Right cardiac atrium (tissue), 5 donors: ENCODE measurements at regions not wholly inside any gene's neighbourhood (a gene's known extent, or its start where the extent isn't known, plus 50 kb on each side); places are given as distances from the start of the nearest gene placed in this dataset.

Experiments
- ATAC-seq, 2 donors: fragments of 200-7000 bp; cut with Tn5 transposase; one replicate each; pipeline versions ENCODE4 v1.8.0 to v1.9.1; 2020; ENCODE audit warnings: moderate library complexity in 2 of 2, mild to moderate bottlenecking in 1 of 2
- DNase-seq, 3 donors: peaks; one replicate each; pipeline ENCODE4 v3.0.0-alpha.2; 2020
- H3K27ac ChIP-seq: one replicate; pipeline ENCODE4 v1.5.1; 2013; ENCODE audit warnings: mild to moderate bottlenecking, low read length, control low read depth, moderate library complexity
- H3K27me3 ChIP-seq: one replicate; pipeline ENCODE4 v1.6.1; 2013; ENCODE audit not compliant: control insufficient read depth, insufficient read depth
- H3K4me1 ChIP-seq: one replicate; pipeline ENCODE4 v1.6.1; 2013; ENCODE audit warnings: low read length; ENCODE audit not compliant: control insufficient read depth, insufficient read depth
- H3K4me3 ChIP-seq: one replicate; pipeline ENCODE4 v1.5.1; 2013; ENCODE audit warnings: low read length, control low read depth
- H3K9me3 ChIP-seq: one replicate; pipeline ENCODE4 v1.6.1; 2013; ENCODE audit warnings: low read length; ENCODE audit not compliant: control insufficient read depth
- WGBS: extraction: QIAGEN DNeasy Blood & Tissue Kit; methylation state at CpG from one replicate; pipeline ENCODE4 v1.1.7; 2013; 5-methylcytosine and 5-hydroxymethylcytosine counted together
- intact Hi-C, 4 donors: fragments of 100-400 bp; cut with DNase I; formaldehyde crosslinking; loops; one replicate each; pipeline versions ENCODE4 v1.11.0 to v1.14.0; 2022 to 2023
- donor health status: healthy with polysubstance abuse.
- donor health status: DM: no; HTN: yes; CAD: no.
- donor health status: DM: no; HTN: no; CAD: no.
- donor health status: DM: no; HTN: yes; CAD: no; lungs with severe emphysema.
- donor health status: DM: yes; HTN: yes; CAD: no.

DNA sequence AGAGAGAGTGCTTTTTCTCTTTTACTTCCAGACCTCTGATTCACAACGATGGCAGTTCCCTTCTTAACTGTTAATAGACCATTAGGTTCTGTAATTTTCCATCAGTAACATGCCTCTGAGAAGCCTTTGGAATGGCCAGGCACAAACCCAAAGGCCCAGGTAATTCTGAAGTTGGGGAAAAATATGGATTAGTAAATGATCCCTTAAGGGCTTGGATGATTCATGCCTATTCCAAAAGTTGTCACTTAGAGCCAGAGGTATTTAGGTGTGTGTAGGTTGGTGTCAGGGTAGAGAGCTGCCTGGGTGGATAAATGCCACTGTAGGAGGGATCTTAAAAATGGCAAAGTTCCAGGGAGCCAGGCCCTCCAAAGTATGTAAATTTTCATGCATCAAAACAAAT lies 228.8 kb downstream of the PLK2 start:
- H3K27ac ChIP-seq, result no peak overlapping the region
- intact Hi-C loops, result no loop called here
- DNase-seq, result no peak

DNA sequence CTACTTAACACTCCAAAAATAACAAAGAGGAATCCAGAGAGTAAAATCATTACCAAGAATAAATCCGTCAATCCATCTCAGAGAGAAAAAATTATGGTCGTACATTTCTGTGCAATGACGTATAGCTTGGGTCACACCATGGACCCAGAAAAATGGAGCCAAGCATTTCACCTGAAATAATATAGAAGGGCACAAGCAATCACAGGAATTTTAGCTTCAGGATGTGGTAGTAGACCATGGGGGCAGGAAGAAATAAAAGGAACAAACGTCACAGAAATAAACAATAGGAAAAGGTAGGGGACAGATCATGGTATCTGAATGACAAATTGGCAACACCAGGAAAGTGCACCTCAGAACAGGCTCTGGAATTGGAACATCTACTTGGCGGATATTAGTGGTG lies 231.0 kb downstream of the PLK2 start:
- Histone ChIP-seq H3K4me1 (peaks cover 2% of the 10 kb centered on the region), H3K27ac (no peak overlapping the region), H3K27me3 (no peaks in the 10 kb centered on the region), H3K9me3 (no peaks in the 10 kb centered on the region), H3K4me3 (no peak overlapping the region)
- ATAC-seq, result no peak
- intact Hi-C loops, result no loop called here
- no peak for DNase-seq
- 73% methylated on average over 5 of the region's 5 CpGs for WGBS

More for the DNA sequence above, 228.8 kb downstream of the PLK2 start:
- Histone ChIP-seq H3K4me1 (no peaks in the 10 kb centered on the region), H3K27me3 (no peaks in the 10 kb centered on the region), H3K4me3 (no peak overlapping the region), H3K9me3 (no peaks in the 10 kb centered on the region)
- ATAC-seq, result no peak
- 19% methylated on average over 1 of the region's 1 CpG for WGBS

DNA sequence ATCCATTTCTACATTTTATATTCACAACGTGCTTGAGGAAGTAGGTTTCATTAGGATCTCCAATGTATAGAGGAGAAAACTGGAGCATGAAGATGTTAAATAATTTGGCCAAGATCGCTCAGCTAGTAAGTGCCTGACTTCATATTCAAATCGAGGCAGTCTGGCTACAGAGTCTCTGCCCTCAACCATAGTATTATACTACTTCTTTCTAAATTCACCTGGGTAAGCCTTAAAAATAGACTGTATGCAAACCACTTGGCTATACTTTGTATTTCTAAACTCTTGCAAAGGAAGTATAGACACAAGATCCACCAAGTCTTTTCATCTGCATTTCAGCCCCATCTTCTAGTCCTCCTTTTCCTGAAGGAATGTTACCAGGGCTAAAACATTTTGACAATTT lies 232.0 kb downstream of the PLK2 start:
- Histone ChIP-seq H3K4me1 (peaks cover 2% of the 10 kb centered on the region), H3K9me3 (no peaks in the 10 kb centered on the region), H3K4me3 (no peak overlapping the region), H3K27ac (no peak overlapping the region), H3K27me3 (no peaks in the 10 kb centered on the region)
- intact Hi-C loops, result no loop called here
- DNase-seq, result no peak
- 86% methylated on average over 3 of the region's 3 CpGs for WGBS
- no peak for ATAC-seq

DNA sequence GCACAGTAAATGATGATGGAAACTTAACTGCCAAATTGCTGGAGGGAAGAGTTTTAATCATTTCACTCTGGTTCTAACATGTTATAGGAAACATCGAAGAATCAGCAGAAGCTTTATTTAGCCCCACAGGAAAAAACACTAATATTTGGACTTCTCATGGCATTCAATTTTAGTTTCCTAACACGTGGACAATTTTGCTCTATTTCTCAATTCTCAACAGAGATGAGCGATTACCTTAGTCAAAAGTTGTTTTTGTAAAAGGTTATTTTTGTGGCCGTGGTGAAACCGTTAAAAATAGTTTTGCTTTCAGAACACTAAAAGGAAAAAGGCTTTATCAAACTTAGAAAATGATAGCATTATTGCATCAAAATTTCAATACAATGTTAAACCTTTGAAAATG lies 235.2 kb downstream of the PLK2 start:
- Histone ChIP-seq H3K9me3 (no peaks in the 10 kb centered on the region), H3K27ac (no peak overlapping the region), H3K27me3 (no peaks in the 10 kb centered on the region), H3K4me3 (peak overlapping the region; percentile 10), H3K4me1 (peaks cover 2% of the 10 kb centered on the region)
- ATAC-seq (no peak), DNase-seq (no peak)
- intact Hi-C loops, result no loop called here
- WGBS, result 37% methylated on average over 5 of the region's 5 CpGs

DNA sequence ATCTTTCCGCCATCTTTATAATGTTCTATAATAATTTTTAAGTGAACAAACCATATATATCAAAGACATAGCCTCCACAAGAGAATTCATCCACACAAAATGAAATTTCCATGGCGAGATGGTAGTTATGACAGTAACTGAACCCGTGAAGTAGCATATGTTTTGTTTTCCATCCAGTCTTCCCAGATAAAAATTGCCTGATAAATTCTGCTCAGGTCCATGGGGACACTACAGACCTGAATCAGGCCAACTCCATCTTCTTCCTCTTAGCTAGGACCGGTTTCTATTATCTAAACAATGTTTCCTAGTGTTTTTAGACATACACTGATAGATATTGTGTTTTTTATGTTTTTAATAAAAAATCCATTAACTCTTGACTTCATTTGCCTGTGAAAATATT lies 235.7 kb downstream of the PLK2 start:
- 57% methylated on average over 4 of the region's 4 CpGs for WGBS
- H3K27me3 ChIP-seq, result no peaks in the 10 kb centered on the region
- no peak for DNase-seq
- no peaks in the 10 kb centered on the region for H3K9me3 ChIP-seq
- H3K27ac ChIP-seq, result no peak overlapping the region
- no peak for ATAC-seq
- intact Hi-C loops, result no loop called here
- no peak overlapping the region for H3K4me3 ChIP-seq
- peaks cover 2% of the 10 kb centered on the region for H3K4me1 ChIP-seq

DNA sequence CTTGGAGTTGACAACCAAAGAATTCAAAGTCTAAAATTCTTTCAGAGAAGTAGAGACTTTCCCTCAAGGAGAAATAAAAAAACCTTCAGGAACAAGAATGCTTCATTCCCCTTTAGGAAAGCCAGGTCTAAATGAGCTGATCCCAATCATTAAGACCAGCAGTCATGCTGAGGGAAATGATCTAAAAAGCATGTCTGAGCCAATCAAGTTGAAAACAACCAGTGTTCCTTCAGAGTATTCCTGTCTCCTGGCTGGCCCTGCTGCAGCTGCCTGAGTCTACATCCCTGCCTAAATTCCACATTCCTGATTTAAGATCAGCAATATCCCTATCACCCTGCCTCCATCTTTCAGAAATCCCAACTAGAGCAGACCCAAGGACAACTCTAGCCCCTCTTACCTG lies 244.5 kb downstream of the PLK2 start:
- no peak for ATAC-seq
- Histone ChIP-seq H3K27me3 (no peaks in the 10 kb centered on the region), H3K9me3 (no peaks in the 10 kb centered on the region), H3K4me1 (no peaks in the 10 kb centered on the region), H3K4me3 (no peak overlapping the region), H3K27ac (no peak overlapping the region)
- intact Hi-C loops, result no loop called here
- DNase-seq, result no peak

DNA sequence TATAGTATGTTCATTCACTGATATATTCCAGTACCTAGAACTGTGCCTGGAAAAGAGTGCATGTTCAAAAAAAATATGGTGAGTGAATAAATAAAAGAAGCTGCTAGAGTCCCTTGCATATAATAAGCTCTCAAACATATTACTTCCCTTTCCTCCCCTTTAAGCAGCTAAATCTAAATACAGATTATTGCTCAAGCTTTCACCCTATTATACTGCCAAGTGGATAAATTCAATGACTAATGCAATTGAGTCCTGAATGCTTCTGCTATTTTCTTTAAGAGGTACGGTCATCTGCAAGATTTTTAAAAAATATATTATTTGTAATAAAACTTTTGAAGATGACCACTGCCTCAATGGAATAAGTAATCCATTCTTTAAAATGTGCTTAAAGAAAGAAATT lies 248.4 kb downstream of the PLK2 start:
- DNase-seq (no peak), ATAC-seq (no peak)
- intact Hi-C loops, result no loop called here

DNA sequence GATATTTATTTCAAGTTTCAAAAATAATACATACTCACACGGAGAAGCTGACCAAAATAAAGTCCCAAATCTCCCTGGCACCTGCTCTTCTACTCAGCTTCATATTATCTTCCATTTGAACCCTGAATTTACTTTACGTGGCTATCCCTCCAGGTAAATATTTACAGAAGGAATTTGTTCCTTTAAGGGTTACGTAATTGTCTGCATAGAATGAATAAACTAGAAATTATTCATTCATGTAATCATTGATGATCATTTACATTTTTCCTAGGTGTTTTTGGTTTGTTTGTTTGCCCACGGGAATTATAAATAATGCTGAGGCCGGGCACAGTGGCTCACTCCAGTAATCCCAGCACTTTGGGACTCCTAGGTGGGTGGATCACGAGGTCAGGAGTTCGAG lies 251.2 kb downstream of the PLK2 start:
- WGBS, result 90% methylated on average over 7 of the region's 7 CpGs
- H3K4me3 ChIP-seq, result no peak overlapping the region
- ATAC-seq, result no peak
- H3K27ac ChIP-seq, result no peak overlapping the region
- H3K27me3 ChIP-seq, result no peaks in the 10 kb centered on the region
- intact Hi-C loops, result no loop called here
- no peaks in the 10 kb centered on the region for H3K4me1 ChIP-seq
- DNase-seq, result no peak
- H3K9me3 ChIP-seq, result no peaks in the 10 kb centered on the region

More for the DNA sequence above, 248.4 kb downstream of the PLK2 start:
- no peaks in the 10 kb centered on the region for H3K9me3 ChIP-seq
- no peak overlapping the region for H3K4me3 ChIP-seq
- H3K27ac ChIP-seq, result no peak overlapping the region
- 88% methylated on average over 1 of the region's 1 CpG for WGBS
- no peaks in the 10 kb centered on the region for H3K4me1 ChIP-seq
- no peaks in the 10 kb centered on the region for H3K27me3 ChIP-seq

DNA sequence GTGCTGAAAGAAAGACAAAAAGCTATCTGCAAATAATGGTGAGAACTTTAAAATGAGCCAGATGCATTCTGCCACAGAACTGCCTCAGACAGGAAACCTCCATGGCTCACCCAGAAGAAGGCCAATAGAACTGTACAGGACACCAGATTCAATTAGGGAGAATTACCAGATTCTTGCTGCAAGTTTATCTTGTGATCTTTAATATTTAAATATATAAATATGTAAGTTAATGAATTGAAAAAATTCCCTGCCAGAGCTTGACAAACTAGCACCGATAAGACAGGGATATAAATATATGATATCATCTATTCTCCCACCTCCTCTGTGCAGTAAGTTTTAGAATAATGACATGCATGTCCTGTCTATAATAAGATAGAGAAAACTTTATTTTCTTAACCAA lies 252.8 kb downstream of the PLK2 start:
- no peak for DNase-seq
- Histone ChIP-seq H3K27me3 (no peaks in the 10 kb centered on the region), H3K4me3 (no peak overlapping the region), H3K27ac (no peak overlapping the region), H3K9me3 (no peaks in the 10 kb centered on the region), H3K4me1 (no peaks in the 10 kb centered on the region)
- intact Hi-C loops, result no loop called here
- 19% methylated on average over 1 of the region's 1 CpG for WGBS
- ATAC-seq, result no peak

DNA sequence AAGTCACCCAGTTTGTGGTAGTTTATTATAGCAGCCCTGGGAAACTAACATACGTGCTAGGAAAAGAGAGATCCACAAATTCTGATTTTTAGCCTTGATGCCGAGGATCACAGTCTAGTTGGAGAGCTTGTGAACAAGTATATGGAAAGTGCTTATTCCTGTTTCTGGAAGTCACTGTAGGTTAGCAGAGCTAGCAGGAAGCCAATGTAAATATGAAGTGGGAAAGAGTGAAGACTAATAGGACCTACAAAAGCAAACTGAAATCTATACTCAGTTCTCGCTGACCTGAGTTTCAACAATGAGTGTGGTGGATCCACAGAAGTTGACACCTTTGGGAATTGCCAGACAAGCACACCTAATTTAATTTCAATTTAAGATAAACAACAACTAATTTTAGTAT lies 254.9 kb downstream of the PLK2 start:
- Histone ChIP-seq H3K4me3 (no peak overlapping the region), H3K27ac (no peak overlapping the region), H3K4me1 (no peaks in the 10 kb centered on the region), H3K27me3 (no peaks in the 10 kb centered on the region), H3K9me3 (no peaks in the 10 kb centered on the region)
- 90% methylated on average over 3 of the region's 3 CpGs for WGBS
- ATAC-seq (no peak), DNase-seq (no peak)
- intact Hi-C loops, result no loop called here

DNA sequence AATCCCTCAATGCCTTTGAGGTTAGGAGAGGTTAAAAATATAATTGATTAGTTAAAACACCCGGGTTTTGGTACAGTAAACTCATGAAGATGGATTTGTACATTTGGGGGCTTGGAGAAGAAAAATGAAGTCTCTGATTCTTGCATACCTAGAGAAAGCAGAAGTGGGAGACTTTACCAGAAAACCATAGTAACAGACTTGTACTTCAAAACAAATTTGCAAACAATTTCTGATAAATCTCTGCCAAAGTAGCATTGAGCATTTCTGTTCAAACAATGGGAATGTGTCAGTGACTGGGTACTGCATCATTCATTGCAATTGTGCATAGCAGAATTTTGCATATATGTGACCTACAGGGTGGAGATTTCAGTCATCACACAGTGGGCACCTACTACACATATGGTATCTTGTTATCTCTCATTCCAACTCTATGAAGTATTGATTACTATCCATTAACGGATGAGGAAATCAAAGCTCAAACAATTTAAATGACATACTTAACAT lies 256.9 kb downstream of the PLK2 start:
- Histone ChIP-seq H3K9me3 (no peaks in the 10 kb centered on the region), H3K4me3 (no peak overlapping the region), H3K27me3 (no peaks in the 10 kb centered on the region), H3K4me1 (no peaks in the 10 kb centered on the region), H3K27ac (no peak overlapping the region)
- DNase-seq (no peak), ATAC-seq (no peak)
- WGBS, result 78% methylated on average over 2 of the region's 2 CpGs
- intact Hi-C loops, result no loop called here

DNA sequence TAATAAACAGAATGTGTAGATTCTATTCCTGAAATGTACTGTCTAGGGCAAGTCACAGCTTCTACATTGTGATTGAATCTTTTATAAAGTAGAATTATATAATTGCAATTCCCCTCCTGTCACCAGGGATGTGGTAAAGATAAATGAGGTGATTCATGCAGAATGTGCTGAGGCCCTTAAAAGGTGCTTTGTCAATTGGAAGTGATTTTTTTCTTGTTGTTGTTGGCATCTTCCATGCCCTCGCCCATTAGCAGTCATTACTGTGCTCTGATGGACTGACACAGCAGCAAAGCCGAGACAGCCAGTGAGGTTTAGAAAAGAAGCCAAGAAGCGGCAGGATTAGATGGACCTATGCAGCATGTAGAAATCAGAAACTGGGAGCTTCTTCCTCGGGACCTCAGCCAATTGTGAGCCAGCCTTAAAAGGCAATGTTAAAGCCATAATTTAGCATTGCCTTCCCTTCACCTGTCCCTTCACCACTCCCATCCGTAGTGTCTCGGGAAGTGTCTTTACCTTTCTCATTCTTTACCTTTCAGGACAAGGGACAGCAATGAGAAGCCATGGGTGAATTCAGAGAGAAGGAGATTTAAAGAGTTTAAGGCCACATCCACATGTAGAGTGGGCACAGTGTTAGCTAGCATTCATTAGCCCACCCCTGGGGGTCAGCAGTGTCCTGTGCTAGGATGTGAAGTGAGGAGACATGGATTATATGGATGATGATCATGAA lies 257.8 kb downstream of the PLK2 start:
- DNase-seq (no peak), ATAC-seq (no peak)
- no peak overlapping the region for H3K4me3 ChIP-seq
- no peaks in the 10 kb centered on the region for H3K27me3 ChIP-seq
- no peaks in the 10 kb centered on the region for H3K4me1 ChIP-seq
- no peaks in the 10 kb centered on the region for H3K9me3 ChIP-seq
- H3K27ac ChIP-seq, result no peak overlapping the region
- WGBS, result 92% methylated on average over 6 of the region's 6 CpGs
- intact Hi-C loops, result no loop called here
